ENCODE measurements at regions not wholly inside any gene's neighbourhood (a gene's known extent, or its start where the extent isn't known, plus 50 kb on each side); places are given as distances from the start of the nearest gene placed in this dataset.
"Not testable (repeated sequence)": the region's sequence is repeated elsewhere in the genome, so short reads cannot be mapped to it uniquely, and the experiment has no call there.

DNA sequence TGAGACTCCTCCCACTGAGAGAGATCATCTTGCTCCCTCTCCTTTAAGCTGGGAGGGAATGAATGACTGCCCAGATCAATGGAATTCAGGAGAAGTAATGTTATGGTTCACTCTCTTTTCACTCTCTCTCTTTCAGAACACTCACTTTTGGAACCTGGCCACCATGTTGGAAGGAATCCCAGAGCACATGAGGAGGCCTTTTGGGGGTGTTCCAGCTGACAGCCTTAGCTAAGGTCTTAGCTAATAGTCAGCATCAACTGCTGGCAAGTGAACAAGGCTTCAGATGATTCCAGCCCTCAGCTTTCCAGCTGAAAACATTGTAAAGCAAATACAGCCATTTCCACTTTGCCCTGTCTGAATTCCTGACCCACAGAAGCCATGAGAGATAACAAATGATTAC is 124.0 kb upstream of the CLNK start:
- no peaks in the 10 kb centered on the region for H3K4me1 ChIP-seq (ENCODE audit: control insufficient read depth in 3 of 3, insufficient read depth in 3 of 3, low read length in 3 of 3)
- no peak overlapping the region for H3K27ac ChIP-seq (ENCODE audit: low read depth, low read length)
- H3K27me3 ChIP-seq (ENCODE audit: control insufficient read depth in 3 of 3, insufficient read depth in 3 of 3, low read length in 3 of 3): no peaks in the 10 kb centered on the region
- H3K9ac ChIP-seq (ENCODE audit: low read depth in 1 of 3, low read length in 3 of 3): no peak overlapping the region
- H3K9me3 ChIP-seq (ENCODE audit: control insufficient read depth in 3 of 3, low read length in 3 of 3): no peaks in the 10 kb centered on the region
- no peaks in the 10 kb centered on the region for H3K36me3 ChIP-seq (ENCODE audit: control insufficient read depth in 3 of 3, insufficient read depth in 3 of 3, low read length in 3 of 3)
- H3K4me3 ChIP-seq (ENCODE audit: low read length in 3 of 3): no peak overlapping the region

DNA sequence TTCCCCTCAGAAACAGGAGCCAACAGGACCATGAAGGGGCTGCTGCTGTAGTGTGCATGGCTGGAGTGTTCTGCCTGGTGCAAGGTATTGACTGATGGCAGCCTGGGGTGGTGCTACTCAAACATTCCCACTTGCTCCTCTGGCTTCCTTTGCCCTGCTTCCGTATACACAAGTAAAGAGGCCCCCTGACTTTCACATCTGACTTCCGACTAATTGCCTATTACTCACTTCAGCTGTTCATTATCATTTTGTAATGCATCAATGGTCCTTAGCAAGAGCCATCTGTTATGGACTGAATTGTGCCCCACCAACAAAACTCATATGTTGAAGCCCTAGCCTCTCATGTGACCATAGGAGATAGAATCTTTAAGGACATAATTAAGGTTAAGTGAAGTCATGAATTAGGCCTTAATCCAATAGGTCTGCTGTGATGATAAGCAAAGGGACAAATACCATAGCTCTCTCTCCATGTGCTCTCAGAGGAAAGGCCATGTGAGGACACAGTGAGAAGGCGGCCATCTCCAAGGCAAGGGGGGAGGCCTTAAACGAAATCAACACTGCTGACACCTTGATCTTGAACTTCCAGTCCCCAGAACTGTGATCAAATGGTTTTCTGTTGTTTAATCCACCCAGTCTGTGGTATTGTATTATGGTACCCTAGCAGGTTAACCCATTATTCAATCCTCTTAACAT is 122.5 kb upstream of the CLNK start:
- Histone ChIP-seq H3K9me3 (ENCODE audit: control insufficient read depth in 3 of 3, low read length in 3 of 3) (no peaks in the 10 kb centered on the region), H3K4me1 (ENCODE audit: control insufficient read depth in 3 of 3, insufficient read depth in 3 of 3, low read length in 3 of 3) (no peaks in the 10 kb centered on the region), H3K27ac (ENCODE audit: low read depth, low read length) (no peak overlapping the region), H3K27me3 (ENCODE audit: control insufficient read depth in 3 of 3, insufficient read depth in 3 of 3, low read length in 3 of 3) (no peaks in the 10 kb centered on the region), H3K4me3 (ENCODE audit: low read length in 3 of 3) (no peak overlapping the region), H3K9ac (ENCODE audit: low read depth in 1 of 3, low read length in 3 of 3) (no peak overlapping the region), H3K36me3 (ENCODE audit: control insufficient read depth in 3 of 3, insufficient read depth in 3 of 3, low read length in 3 of 3) (no peaks in the 10 kb centered on the region)

DNA sequence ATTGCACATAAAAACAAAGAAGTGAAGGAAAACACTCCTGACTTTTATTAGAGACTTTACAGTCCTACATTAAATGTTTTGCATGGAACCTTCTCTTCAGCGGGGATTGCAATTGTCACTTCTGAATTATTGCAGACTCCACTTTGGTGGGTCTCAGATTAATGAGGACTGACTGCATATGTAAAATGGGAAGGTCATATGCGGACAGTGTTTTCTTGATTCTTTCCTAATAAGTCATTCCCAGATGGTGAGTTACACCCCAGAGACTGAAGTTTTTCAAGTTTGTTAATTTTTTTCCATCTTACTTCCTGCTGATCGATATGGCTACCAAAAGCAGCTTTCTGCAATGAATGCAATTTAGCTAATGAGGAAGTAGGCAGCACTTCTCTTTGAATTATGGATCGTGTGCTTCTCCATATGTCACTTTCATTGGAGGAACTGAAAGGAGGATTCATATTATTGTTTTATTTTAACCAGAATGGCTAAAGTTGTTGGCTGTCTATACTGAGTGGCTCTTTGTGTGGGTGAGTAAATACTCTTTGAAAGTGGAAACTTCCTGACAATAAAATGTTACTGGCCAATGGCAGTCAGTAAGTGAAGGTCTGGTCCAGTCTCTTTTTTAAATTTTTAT is 119.3 kb upstream of the CLNK start:
- H3K27ac ChIP-seq (ENCODE audit: low read depth, low read length): no peak overlapping the region
- no peaks in the 10 kb centered on the region for H3K4me1 ChIP-seq (ENCODE audit: control insufficient read depth in 3 of 3, insufficient read depth in 3 of 3, low read length in 3 of 3)
- H3K4me3 ChIP-seq (ENCODE audit: low read length in 3 of 3): no peak overlapping the region
- H3K9me3 ChIP-seq (ENCODE audit: control insufficient read depth in 3 of 3, low read length in 3 of 3): no peaks in the 10 kb centered on the region
- H3K27me3 ChIP-seq (ENCODE audit: control insufficient read depth in 3 of 3, insufficient read depth in 3 of 3, low read length in 3 of 3): no peaks in the 10 kb centered on the region
- H3K36me3 ChIP-seq (ENCODE audit: control insufficient read depth in 3 of 3, insufficient read depth in 3 of 3, low read length in 3 of 3): no peaks in the 10 kb centered on the region
- no peak overlapping the region for H3K9ac ChIP-seq (ENCODE audit: low read depth in 1 of 3, low read length in 3 of 3)

DNA sequence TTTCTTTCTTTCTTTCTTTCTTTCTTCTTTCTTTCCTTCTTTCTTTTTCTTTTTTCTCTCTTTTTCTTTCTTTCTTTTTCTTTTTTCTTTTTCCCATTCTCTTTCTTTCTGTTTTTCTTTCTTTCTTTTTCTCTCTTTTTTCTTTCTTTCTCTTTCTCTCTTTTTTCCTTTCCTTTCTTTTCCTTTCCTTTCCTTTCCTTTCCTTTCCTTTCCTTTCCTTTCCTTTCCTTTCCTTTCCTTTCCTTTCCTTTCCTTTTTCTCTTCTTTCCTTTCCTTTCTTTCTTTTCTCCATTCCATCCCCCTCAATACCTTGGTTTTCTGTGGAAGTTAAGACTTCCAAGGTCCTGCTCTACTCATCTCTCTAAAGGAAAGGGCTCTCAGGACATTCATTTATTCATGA is 102.8 kb upstream of the CLNK start:
- H3K27me3 ChIP-seq (ENCODE audit: control insufficient read depth in 3 of 3, insufficient read depth in 3 of 3, low read length in 3 of 3): no peaks in the 10 kb centered on the region
- H3K9ac ChIP-seq (ENCODE audit: low read depth in 1 of 3, low read length in 3 of 3): no peak overlapping the region
- H3K9me3 ChIP-seq (ENCODE audit: control insufficient read depth in 3 of 3, low read length in 3 of 3): no peaks in the 10 kb centered on the region
- no peaks in the 10 kb centered on the region for H3K36me3 ChIP-seq (ENCODE audit: control insufficient read depth in 3 of 3, insufficient read depth in 3 of 3, low read length in 3 of 3)
- H3K4me3 ChIP-seq (ENCODE audit: low read length in 3 of 3): no peak overlapping the region
- H3K27ac ChIP-seq (ENCODE audit: low read depth, low read length): no peak overlapping the region
- no peaks in the 10 kb centered on the region for H3K4me1 ChIP-seq (ENCODE audit: control insufficient read depth in 3 of 3, insufficient read depth in 3 of 3, low read length in 3 of 3)

DNA sequence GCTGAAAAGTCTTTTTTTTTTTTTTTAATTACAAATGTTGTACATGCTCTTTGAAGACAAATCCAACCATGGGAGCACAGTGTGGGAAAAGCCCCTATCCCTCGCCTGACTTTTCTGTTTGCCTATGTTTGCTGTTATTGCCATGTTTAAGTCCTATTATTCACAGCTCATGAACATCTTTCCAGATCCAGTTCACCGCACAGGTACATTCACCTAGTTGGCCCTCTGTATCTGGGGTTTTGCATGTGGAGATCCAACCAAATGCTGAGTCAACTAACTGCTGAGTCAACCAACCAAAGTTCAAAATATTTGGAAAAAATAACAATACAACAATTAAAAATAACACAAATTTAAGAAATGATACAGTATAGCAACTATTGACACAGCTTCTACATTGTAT is 100.1 kb upstream of the CLNK start:
- Histone ChIP-seq H3K27ac (ENCODE audit: low read depth, low read length) (no peak overlapping the region), H3K36me3 (ENCODE audit: control insufficient read depth in 3 of 3, insufficient read depth in 3 of 3, low read length in 3 of 3) (no peaks in the 10 kb centered on the region), H3K27me3 (ENCODE audit: control insufficient read depth in 3 of 3, insufficient read depth in 3 of 3, low read length in 3 of 3) (no peaks in the 10 kb centered on the region), H3K4me3 (ENCODE audit: low read length in 3 of 3) (no peak overlapping the region), H3K9ac (ENCODE audit: low read depth in 1 of 3, low read length in 3 of 3) (no peak overlapping the region), H3K9me3 (ENCODE audit: control insufficient read depth in 3 of 3, low read length in 3 of 3) (no peaks in the 10 kb centered on the region), H3K4me1 (ENCODE audit: control insufficient read depth in 3 of 3, insufficient read depth in 3 of 3, low read length in 3 of 3) (no peaks in the 10 kb centered on the region)

DNA sequence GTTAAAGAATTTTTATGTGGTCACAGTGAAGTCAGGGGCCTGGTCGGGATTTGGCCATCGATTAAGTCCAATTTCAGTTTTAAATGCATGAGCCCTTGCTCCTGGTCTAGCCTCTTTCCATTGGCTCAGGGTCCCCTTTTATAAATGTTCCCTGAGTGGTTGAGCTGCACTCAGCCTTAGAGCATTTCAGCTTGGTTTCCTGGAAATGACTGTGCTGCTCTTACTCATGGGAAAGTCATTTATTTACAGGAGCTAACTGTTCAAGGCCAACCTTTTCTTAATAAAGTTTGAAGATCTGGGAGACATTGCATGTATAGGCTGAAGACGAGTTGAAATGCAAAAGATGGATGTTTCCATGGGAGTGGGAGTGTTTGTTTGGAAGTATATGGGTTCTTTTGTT is 98.8 kb upstream of the CLNK start:
- Histone ChIP-seq H3K36me3 (ENCODE audit: control insufficient read depth in 3 of 3, insufficient read depth in 3 of 3, low read length in 3 of 3) (no peaks in the 10 kb centered on the region), H3K27ac (ENCODE audit: low read depth, low read length) (no peak overlapping the region), H3K4me3 (ENCODE audit: low read length in 3 of 3) (no peak overlapping the region), H3K27me3 (ENCODE audit: control insufficient read depth in 3 of 3, insufficient read depth in 3 of 3, low read length in 3 of 3) (no peaks in the 10 kb centered on the region), H3K4me1 (ENCODE audit: control insufficient read depth in 3 of 3, insufficient read depth in 3 of 3, low read length in 3 of 3) (no peaks in the 10 kb centered on the region), H3K9me3 (ENCODE audit: control insufficient read depth in 3 of 3, low read length in 3 of 3) (no peaks in the 10 kb centered on the region), H3K9ac (ENCODE audit: low read depth in 1 of 3, low read length in 3 of 3) (no peak overlapping the region)

DNA sequence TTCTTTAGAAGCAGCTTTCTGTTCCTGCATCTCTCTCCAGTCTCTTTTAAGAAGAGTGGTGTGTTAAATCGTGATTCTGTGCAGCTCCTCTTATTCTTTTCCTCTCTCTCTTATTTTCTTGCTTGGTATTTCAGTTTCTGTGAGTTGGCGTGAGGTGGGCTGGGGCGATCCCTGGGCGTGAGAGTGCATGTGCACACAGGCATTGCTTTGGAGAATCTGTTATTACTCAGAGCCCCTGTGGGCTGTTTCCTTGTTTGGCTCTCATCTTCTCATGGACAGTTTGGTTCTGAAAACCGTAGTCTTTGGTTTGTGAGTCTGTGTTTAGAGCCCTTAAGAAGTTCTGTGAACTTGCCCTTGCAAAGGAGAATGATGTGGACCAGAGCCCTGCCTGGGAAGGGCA is 97.2 kb upstream of the CLNK start:
- no peak overlapping the region for H3K27ac ChIP-seq (ENCODE audit: low read depth, low read length)
- no peaks in the 10 kb centered on the region for H3K36me3 ChIP-seq (ENCODE audit: control insufficient read depth in 3 of 3, insufficient read depth in 3 of 3, low read length in 3 of 3)
- no peaks in the 10 kb centered on the region for H3K9me3 ChIP-seq (ENCODE audit: control insufficient read depth in 3 of 3, low read length in 3 of 3)
- H3K4me3 ChIP-seq (ENCODE audit: low read length in 3 of 3): no peak overlapping the region
- no peaks in the 10 kb centered on the region for H3K27me3 ChIP-seq (ENCODE audit: control insufficient read depth in 3 of 3, insufficient read depth in 3 of 3, low read length in 3 of 3)
- H3K4me1 ChIP-seq (ENCODE audit: control insufficient read depth in 3 of 3, insufficient read depth in 3 of 3, low read length in 3 of 3): no peaks in the 10 kb centered on the region
- H3K9ac ChIP-seq (ENCODE audit: low read depth in 1 of 3, low read length in 3 of 3): no peak overlapping the region

DNA sequence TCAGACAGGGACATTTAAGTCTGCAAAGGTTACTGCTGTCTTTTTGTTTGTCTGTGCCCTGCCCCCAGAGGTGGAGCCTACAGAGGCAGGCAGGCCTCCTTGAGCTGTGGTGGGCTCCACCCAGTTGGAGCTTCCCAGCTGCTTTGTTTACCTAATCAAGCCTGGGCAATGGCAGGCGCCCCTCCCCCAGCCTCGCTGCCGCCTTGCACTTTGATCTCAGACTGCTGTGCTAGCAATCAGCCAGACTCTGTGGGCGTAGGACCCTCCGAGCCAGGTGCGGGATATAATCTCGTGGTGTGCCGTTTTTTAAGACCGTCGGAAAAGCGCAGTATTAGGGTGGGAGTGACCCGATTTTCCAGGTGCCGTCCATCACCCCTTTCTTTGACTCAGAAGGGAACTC is 96.2 kb upstream of the CLNK start:
- H3K27ac ChIP-seq (ENCODE audit: low read depth, low read length); H3K9ac ChIP-seq (ENCODE audit: low read depth in 1 of 3, low read length in 3 of 3); H3K36me3 ChIP-seq (ENCODE audit: control insufficient read depth in 3 of 3, insufficient read depth in 3 of 3, low read length in 3 of 3); H3K27me3 ChIP-seq (ENCODE audit: control insufficient read depth in 3 of 3, insufficient read depth in 3 of 3, low read length in 3 of 3); H3K4me3 ChIP-seq (ENCODE audit: low read length in 3 of 3); H3K4me1 ChIP-seq (ENCODE audit: control insufficient read depth in 3 of 3, insufficient read depth in 3 of 3, low read length in 3 of 3); H3K9me3 ChIP-seq (ENCODE audit: control insufficient read depth in 3 of 3, low read length in 3 of 3): not testable (repeated sequence)

DNA sequence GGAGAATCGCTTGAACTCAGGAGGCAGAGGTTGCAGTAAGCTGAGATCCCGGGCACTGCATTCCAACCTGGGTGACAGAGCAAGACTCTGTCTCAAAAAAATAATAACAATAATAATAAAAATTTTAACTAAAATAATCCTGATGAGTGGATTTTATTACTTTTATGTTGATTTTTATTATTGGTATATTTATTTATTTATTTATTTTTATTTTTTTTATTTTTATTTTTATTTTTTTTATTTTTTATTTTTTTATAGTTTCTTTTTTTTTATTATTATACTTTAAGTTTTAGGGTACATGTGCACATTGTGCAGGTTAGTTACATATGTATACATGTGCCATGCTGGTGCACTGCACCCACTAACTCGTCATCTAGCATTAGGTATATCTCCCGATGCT is 90.6 kb upstream of the CLNK start:
- not testable (repeated sequence) for H3K4me1 ChIP-seq (ENCODE audit: control insufficient read depth in 3 of 3, insufficient read depth in 3 of 3, low read length in 3 of 3); H3K27ac ChIP-seq (ENCODE audit: low read depth, low read length); H3K27me3 ChIP-seq (ENCODE audit: control insufficient read depth in 3 of 3, insufficient read depth in 3 of 3, low read length in 3 of 3); H3K4me3 ChIP-seq (ENCODE audit: low read length in 3 of 3); H3K36me3 ChIP-seq (ENCODE audit: control insufficient read depth in 3 of 3, insufficient read depth in 3 of 3, low read length in 3 of 3); H3K9me3 ChIP-seq (ENCODE audit: control insufficient read depth in 3 of 3, low read length in 3 of 3); H3K9ac ChIP-seq (ENCODE audit: low read depth in 1 of 3, low read length in 3 of 3)

DNA sequence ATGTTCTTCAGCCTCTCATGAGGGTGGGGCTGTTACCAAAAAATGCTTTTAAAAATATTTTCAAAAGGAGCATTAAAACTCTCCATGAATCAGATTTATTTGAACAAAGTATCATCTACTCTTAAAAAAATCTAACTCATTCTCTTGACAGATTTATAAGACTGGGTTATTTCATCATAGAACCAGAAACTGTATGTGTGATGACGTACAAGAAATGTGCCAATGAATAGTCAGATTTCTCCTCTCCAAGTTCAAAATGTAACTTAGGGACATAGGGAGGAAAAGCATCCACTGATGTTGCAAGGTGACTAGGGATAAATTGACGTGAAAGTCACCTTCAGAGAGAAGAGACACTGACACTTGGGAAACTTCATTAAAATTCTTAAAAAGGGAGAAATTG is 89.1 kb upstream of the CLNK start:
- H3K9me3 ChIP-seq (ENCODE audit: control insufficient read depth in 3 of 3, low read length in 3 of 3): no peaks in the 10 kb centered on the region
- H3K9ac ChIP-seq (ENCODE audit: low read depth in 1 of 3, low read length in 3 of 3): no peak overlapping the region
- no peaks in the 10 kb centered on the region for H3K27me3 ChIP-seq (ENCODE audit: control insufficient read depth in 3 of 3, insufficient read depth in 3 of 3, low read length in 3 of 3)
- H3K27ac ChIP-seq (ENCODE audit: low read depth, low read length): no peak overlapping the region
- no peak overlapping the region for H3K4me3 ChIP-seq (ENCODE audit: low read length in 3 of 3)
- H3K36me3 ChIP-seq (ENCODE audit: control insufficient read depth in 3 of 3, insufficient read depth in 3 of 3, low read length in 3 of 3): no peaks in the 10 kb centered on the region
- H3K4me1 ChIP-seq (ENCODE audit: control insufficient read depth in 3 of 3, insufficient read depth in 3 of 3, low read length in 3 of 3): no peaks in the 10 kb centered on the region

Measured in skeletal muscle tissue (tissue), 3 donors.